G401 (cell line): ENCODE measurements at regions not wholly inside any gene's neighbourhood (a gene's known extent, or its start where the extent isn't known, plus 50 kb on each side); places are given as distances from the start of the nearest gene placed in this dataset.
A peak's percentile ranks its signal among the peaks of the same experiment; 100 is the strongest.

ENCODE experiments used
- DNase-seq: peaks from one replicate; pipeline ENCODE4 v3.0.0-alpha.2; 2015; ENCODE audit warnings: low spot score
- in situ Hi-C: cut with HindIII; loops from 2 replicates; pipeline ENCODE4 v1.10.0; 2016; ENCODE audit warnings: low sequenced_read_pairs, mixed read lengths

DNA sequence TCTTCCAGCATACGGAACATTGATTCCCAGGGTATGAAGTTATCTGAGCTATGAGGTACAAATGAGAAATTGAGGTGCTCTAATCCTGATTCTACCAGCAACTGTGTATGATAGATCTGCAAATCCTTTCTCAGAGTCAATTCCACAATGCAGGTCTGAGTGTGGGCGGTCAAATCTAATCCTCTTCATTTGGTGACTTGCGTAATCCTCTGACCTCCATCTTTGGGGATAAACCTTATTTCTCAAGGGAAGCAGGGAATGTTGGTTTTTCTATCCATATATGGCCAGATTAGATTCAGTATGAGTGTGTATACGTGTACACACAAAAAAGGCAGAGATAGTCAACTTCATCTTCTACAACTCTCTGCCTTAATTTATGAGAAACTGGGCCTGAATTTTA, 348.4 kb upstream of the IL12A start:
- in situ Hi-C loops = no loop called here

DNA sequence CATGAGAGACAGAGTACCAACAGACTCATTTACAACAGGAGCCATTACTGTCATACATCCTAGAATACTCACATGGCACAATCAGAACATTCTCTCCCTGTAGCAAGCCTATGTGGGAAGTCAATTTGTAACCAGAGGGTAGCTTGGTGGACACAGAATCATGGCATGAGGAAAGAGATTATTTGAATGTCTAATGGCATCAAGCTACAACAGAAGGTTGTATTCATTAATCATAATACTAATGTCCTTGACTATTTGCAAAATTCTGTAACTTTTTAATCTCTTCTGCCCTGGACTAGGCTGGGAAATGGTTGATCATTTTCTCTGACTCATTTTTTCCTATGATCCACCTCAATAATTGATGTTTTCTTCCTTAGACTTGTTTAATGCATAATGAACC, 345.2 kb upstream of the IL12A start:
- in situ Hi-C loops = no loop called here
- no peak for DNase-seq

More for the DNA sequence above, 348.4 kb upstream of the IL12A start:
- DNase-seq = no peak

DNA sequence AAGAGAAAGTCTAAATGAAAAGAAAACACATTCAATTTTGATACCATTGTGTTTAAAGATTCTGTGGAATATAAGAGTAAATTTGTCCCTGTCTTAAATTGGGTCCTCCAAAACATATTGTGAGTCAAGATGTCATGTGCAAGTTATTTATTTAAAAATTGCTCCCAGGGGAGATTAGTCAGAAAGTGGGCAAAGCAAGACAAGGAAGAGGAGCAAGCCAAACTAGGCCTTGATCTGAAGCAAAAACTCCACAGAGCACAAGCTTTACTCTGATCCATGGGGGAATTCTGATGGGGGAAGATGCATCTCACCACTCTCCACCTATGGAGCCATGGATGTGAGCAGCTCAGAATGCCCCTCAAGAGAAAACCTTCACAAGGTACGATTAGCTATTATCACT, 342.8 kb upstream of the IL12A start:
- in situ Hi-C loops = no loop called here
- no peak for DNase-seq

DNA sequence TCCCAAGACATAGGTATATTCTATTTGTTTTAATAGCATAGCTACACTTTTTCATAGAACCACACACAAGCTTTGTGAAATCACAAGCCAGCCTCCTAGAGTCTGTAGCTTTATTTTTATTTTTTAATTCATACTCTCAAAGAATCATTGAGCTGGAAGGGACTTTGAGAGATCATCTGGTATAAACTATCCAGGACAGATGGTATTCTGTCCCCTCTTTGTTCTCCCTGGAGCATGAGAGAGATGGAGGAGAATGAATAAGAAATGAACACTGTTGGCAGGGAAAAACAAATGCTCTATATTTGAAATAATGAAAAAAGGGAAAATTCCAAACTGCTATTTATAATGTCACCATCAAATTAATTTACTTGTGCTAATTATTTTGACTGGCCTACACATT, 338.7 kb upstream of the IL12A start:
- in situ Hi-C loops = no loop called here
- peak; percentile 82 for DNase-seq

DNA sequence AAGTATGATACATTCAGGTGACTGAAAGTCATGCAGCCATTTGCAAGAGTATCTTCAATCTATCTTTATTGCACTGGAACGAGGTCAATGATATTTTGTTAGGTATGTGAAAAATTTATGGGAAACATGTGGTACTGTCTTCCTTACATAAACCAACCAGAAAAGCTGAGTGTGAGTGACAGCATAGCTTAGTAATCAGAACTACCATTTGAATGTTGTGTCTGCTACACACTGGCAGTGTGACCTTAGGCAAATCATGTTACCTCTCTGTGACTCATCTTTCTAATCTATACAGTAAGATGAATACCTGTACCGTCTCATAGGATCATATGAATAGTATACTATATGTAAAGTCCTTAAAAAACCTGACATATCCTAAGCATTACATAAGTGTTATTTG, 337.9 kb upstream of the IL12A start:
- no peak for DNase-seq
- in situ Hi-C loops = no loop called here

DNA sequence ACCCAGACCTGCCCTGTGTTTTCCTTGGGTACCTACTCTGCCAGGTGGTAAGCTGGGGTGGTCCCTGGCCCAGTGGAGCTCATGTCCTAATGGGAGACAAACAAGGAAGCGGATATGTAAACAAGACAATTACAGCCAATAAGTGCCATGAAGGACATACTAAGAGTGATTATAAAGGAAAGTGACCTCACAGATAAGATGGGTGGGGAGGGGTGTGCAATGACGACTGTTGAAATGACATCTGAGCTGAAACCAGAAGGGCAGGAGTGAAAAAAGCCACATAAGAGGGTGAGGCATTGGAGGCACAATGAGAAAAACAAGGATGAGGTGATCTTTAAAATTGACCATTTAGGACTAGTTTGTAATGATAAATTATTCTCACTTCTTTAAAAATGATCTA, 336.2 kb upstream of the IL12A start:
- DNase-seq = no peak
- in situ Hi-C loops = no loop called here

DNA sequence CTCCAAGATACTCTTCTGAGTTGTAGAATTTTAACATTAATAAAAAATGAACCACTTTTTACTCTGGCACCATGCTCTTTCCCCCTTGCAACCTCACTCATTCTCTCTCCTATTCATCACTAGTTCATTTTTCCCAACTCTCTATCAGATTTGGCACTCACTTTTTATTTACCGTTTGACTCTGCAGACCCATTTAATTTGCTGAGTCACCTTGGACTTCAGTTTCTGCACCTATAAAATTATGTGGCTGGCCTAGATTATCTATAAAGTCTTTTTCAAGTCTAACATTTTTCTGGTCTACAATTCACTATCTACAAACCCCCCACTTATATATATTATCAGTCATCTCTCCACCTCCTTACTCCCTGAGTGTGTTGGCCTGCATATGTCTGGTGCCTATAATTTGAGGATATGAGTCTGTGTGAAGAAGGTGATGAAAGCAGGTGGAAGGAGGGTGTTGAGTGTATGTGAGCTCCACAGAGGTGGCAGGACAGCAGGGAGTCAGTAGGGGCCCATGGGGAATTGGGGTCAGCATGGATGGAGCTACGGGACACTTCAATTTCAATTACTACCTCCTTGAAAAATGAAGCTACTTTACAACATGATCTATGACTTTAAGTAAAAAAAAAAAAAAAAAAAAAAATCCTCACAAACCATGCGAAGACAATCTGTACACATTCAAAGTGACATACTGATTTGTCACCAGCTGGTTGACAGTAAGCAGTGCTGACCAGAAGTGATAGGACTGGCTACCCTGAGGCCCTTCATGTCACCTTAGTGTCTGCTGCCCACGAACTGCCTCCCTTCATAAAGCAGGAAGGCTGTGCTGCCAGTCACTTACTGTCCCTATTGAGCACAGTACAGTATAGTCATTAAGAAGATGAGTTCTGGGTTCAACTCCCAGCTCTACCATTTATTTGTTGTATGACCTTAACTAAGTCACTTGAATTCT, 334.2 kb upstream of the IL12A start:
- in situ Hi-C loops = no loop called here
- no peak for DNase-seq

DNA sequence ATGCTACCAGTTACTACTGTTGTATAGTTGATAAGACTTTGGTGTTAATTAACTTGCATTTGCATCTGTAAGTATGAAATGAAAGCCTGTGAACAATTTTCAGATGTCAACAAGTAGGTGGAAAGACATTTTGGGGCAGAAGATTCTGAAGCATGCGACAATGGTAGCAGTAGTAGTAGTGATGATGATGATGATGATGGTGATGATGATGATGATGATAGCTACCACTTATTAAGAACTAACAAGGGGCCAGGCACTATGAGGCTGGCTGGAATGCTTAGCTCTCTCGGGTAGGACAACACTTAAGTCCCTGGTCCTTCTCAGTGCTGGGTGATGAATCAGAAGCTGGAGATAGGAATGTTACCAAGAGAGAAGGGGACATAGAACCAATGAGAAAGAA, 333.4 kb upstream of the IL12A start:
- in situ Hi-C loops = no loop called here
- DNase-seq = no peak

DNA sequence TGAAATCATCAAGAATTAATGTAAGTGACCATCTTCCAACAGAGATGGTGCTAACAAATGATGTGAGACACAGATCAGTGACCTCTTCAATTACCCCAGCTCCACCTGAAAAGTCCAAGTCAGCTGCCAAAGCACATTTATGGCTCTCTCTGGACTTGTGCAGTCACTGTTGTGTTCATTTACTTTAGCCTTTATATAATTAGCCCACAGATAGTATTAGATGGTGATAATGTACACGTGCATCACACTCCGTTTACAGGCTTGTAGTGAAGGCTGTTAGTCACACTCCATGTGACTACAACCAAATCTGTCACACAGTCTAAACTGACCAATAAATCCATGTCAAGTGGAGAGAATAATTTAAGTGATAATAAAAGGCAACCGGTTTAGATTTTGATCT, 331.5 kb upstream of the IL12A start:
- in situ Hi-C loops = no loop called here
- no peak for DNase-seq

DNA sequence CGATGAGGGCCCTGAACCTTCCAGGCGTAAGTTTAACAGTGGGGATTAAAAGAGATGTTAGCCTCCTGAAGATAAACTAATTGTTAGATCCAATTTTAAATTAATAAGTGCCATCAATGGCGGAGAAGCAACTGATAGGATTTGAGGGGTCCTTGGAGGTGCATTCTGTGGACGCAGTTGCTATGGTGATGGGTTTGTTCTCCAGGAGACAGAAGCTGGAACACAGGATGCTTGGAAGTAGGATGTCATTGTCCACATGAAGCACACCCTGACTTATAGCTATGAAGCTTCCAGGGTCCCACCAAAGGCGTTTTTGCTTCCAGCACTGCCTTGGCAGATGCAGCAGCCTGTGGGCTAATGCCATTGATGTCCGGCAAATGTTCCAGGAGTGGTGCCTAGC, 331.0 kb upstream of the IL12A start:
- in situ Hi-C loops = no loop called here
- DNase-seq = no peak

DNA sequence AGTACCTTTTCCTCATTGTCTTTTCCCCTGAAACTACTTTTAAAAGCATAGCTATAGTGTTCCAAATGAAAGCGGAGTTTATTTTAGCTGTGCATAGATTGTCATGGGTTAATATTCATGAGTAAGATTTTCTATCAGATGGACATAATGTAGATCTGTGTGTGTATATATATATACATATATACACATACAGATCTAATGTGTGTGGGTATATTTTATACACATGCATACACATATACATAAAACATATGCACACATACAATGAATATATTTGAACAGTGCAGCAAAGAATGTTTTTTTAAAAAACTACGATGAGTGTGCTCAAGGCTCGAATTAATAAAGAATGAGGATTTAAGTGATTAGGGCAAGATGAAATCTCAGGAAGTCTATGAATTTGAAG, 328.3 kb upstream of the IL12A start:
- in situ Hi-C loops = no loop called here

DNA sequence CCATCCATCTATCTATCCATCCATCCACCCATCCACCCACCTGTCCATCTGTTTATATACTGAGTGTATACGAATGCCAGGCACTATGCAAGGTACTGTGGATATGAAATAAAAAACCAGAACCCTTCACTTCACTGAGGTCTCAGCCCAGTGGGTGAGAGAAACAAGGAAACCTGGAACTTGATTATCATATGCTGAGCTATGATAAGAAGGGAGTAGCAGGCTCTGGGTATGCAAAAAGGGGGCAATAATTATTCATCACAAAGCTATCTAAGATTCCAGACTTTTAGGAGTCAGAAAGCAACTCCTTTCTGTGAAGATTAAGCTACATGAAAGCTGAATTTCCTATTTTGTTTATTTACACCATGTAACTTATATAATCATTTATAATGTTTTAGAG, 327.7 kb upstream of the IL12A start:
- no peak for DNase-seq

More for the DNA sequence above, 328.3 kb upstream of the IL12A start:
- DNase-seq = no peak

DNA sequence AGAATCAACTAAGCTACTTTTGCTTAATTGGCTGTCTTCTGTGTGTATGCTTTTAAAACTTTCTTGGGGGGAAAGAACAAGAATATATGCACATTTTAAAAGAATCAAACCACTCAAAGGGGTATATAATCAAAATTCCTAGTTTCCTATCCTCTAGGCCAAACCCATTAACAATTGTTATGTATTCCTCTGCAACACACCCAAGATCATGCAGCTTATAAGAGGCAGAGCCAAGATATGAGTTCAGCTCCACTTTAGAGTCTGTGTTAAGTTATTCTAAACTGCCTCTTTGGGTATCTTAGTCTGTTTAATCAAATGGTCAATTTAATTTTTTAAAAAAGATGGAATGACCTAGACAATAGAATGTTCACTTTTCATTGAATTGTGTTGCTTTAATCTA, 326.1 kb upstream of the IL12A start:
- DNase-seq = no peak
- in situ Hi-C loops = no loop called here

More for the DNA sequence above, 327.7 kb upstream of the IL12A start:
- in situ Hi-C loops = no loop called here

DNA sequence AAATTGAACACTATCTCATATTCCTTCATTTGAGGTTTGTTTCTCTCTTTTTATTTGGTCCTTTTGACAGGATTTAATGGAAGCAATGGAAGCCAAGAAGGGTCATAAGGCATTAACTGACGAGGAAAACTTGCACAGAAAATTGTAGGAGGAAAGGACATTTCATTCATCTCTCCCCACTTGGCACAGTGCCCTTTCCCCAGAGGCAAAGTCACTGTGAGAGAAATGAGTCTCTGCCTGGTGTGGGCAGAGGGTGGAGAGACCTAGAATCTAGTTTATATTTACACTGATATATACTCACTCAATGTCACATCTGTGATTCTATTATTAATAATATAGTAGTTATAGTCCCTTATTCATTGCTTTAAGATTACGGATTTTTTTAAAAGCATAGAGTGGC, 324.6 kb upstream of the IL12A start:
- no peak for DNase-seq
- in situ Hi-C loops = no loop called here

DNA sequence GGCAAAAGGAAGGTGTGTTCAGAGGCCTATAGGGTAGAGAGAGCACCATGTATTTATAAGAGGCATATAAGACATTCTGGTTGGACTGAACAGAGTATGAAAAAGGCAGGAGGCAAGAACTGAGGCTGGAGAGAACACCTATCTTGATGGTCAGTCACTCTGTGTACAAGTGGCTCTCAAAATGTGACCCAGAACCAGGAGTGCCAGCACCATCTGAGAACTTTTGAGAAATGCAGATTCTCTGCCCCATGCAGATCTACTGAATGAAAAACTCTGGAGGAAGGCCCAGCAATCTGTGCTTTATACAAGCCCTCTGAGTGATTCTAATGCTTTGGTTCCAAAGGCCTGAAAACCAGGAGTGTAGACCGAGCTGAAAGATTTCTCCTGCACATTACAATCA, 324.0 kb upstream of the IL12A start:
- in situ Hi-C loops = no loop called here
- DNase-seq = no peak

DNA sequence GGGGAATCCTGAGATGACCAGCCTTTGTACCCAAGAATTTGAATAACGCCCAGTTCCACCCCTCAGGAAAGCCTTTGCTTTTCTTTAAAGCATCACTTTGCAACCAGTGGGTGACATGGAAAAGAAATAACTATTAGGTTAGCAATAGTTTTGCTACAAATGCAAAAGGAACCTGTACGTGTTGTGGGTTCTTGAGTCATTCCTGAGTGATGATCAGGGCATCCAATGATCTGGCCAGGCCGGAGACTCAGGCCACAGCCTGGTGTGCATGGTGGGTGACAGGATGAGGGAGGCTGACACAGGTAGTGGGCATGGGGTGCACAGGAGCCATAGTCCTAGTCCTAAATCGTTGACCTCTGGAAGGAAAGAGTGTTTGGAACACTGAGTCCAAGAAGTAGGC, 321.4 kb upstream of the IL12A start:
- no peak for DNase-seq
- in situ Hi-C loops = no loop called here

DNA sequence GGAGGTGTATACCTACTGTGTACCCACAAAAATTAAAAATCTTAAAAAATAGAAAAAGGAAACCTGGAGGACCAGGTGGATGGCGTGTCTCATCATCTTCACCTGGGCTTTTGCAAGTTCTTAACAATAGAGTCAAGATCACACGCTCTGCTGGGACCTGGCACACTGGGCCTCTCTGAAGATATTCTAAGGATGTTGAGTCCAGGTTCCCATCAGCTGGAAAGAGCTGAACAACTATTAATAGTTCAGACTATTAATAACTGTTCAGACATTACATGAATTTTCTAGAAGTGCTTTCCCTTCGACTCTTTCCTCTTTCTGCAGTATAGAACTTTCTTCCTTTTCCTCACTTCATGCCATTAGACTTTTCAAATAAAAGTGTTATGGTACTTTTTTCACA, 320.2 kb upstream of the IL12A start:
- in situ Hi-C loops = no loop called here
- DNase-seq = no peak

DNA sequence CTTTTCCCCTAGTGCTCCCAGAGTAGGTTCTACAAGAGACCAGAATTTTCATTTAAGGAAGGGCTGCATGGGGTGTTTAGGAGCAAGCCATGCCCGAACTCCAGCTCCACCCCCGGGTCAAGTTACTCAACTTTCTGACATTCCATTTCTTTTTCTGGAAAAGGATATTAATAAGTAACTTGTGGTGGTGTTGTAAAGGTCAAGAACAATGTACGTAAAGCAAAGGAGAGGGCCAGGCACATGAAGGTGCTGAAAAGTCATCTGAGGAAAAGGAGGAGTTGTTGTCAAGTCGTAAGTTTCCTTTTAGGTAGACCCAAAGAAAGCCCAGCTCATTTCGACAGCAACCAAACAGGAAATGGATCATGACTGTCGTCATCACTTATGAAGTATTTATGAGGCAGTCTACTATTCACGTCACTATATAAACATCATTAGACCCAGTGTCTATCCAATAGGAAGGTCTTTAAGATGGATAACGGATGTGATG, 319.6 kb upstream of the IL12A start:
- in situ Hi-C loops = no loop called here
- no peak for DNase-seq

DNA sequence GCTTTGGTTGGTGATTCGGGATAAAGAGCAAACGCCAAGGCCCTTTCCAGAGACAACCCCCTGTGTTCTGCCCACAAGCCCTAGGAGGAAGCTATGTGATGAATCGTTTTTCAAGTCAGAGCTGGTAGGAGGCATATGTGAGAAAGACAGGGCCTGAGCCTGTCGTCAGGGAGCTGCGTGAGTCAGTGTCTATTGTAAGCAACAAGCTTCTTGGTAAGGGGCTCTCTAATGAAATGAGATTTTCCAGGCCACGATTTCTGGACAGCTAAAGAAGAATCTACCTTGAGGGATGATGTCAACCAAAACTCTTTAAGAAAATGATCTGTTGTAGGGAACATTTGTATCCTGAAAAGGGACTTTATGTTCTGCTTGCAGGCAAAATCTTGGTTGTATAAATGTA, 318.9 kb upstream of the IL12A start:
- no peak for DNase-seq
- in situ Hi-C loops = no loop called here

DNA sequence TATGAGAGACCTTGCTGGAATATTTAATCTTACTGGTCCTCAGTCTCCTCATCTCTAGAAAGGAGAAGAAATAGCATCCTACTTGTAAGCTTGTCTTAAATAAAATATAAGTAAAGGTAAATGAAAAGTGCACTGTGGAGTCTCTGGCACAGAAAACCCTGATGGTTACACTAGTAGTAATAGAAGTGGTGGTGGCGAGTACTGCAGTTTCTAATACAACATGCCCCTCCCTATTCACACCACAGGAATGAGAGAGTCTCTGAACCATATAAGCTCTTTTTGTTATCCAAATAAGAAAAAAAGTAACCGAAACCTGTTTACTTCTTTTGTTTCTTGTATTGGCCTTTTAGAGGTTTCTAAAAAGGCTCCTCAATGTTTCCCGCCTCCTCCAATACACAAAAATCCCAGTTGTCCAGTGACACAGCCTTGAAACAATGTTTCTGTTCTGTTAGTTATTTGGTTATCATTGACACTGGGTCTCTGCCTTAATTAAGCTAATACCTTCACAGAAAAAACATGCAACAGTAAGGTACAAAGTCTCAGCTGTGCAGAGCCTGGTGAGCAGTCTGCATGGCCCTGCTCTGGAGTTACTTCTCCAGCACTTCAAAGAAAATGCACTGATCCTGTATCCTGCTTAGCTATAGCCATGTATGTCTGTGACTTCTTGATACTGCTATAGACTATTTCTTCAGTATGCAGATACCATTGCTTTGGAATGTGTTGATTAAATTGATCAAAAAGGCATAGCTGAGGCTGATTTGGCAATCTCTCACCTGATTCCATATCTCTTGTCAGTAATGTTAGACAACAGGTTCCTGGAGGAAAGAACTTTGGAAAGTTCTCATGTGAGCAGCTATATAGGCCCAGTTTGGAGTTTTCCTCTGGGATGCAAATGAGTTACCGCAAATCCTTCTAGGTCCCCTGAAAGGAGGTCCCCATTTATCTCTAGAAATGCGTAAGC, 315.6 kb upstream of the IL12A start:
- in situ Hi-C loops = no loop called here
- DNase-seq = no peak
